GM19324 (cell line): ENCODE measurements at regions not wholly inside any gene's neighbourhood (a gene's known extent, or its start where the extent isn't known, plus 50 kb on each side); places are given as distances from the start of the nearest gene placed in this dataset.

ENCODE experiments used
- ATAC-seq: cut with Tn5 transposase; IDR thresholded peaks from one replicate; pipeline ENCODE4 v1.9.1; 2021; ENCODE audit warnings: mild to moderate bottlenecking, moderate library complexity; ENCODE audit not compliant: unreplicated experiment, low FRiP score

DNA sequence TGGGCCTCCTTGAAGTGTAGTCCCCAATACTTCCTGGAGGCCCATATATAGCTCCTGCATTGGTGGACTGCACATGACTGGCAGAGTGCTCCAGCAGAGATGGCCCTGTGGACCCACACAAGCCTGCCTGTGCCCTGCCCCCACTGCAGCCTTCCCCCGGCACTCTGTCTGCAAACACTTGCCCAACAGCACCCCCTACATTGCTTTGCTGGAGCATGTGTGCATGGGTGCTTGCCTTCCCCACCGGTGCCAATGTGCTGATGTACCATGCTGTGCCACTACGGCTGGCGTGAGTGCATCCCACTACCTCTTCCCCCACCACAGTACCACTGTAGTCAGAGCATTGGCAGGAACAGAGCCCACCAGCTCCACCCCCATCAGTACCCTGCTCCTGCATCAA is 563.6 kb upstream of the CTNND2 start:
- ATAC-seq = no peak

GRCh38 chr5:12460493-12461261 is 556.4 kb upstream of the CTNND2 start:
- no peak for ATAC-seq

- no peak for ATAC-seq
These were observed 555.1 kb upstream of the CTNND2 start for GRCh38 chr5:12459326-12459725.

- no peak for ATAC-seq
These were observed 514.8 kb upstream of the CTNND2 start for GRCh38 chr5:12419075-12419474.

- ATAC-seq = no peak
These were observed 509.3 kb upstream of the CTNND2 start for GRCh38 chr5:12413585-12413984.

GRCh38 chr5:12413075-12413474 is 508.8 kb upstream of the CTNND2 start:
- ATAC-seq = no peak

GRCh38 chr5:12399868-12400267 is 495.6 kb upstream of the CTNND2 start:
- ATAC-seq = no peak

- no peak for ATAC-seq
These were observed 488.0 kb upstream of the CTNND2 start for GRCh38 chr5:12392246-12392645.

GRCh38 chr5:12385095-12385494 is 480.8 kb upstream of the CTNND2 start:
- ATAC-seq = no peak

- ATAC-seq = no peak
These were observed 479.8 kb upstream of the CTNND2 start for GRCh38 chr5:12384005-12384404.

DNA sequence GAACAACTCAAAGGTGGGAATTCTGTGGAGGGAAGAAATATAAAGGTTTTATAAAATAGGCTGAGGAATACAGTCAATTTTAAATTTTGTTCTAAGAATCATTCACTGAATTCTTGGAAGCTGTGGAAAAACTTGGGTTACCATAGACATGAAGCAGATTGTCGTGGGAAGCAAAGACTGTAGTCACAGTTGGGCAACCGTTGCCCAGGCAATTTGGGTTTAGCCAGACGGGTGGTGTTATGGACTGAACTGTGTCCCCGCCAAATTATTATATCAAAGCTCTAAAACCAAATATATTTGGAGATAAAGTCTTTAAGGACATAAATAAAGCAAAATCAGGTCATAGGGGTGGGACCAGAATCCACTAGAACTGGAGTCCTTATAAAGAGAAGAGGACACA is 463.7 kb upstream of the CTNND2 start:
- ATAC-seq = no peak

DNA sequence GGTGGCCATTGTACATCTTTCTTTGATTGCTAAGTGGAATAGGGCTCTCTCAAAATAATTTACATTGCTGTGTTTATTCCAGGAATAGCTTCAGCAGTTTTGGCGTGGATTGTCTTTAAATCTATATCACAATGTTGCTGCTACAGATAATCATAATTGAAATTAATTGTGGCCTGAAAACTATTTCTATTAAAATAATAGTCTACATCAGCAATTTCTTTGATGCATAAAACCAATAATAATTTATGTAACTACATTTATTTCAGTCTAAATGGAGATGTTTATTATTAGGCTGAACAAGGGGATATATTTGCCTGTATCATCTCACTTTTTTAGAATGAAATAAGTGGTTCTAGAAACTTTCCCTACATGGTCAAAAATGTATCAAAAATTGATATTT is 456.0 kb upstream of the CTNND2 start:
- no peak for ATAC-seq

DNA sequence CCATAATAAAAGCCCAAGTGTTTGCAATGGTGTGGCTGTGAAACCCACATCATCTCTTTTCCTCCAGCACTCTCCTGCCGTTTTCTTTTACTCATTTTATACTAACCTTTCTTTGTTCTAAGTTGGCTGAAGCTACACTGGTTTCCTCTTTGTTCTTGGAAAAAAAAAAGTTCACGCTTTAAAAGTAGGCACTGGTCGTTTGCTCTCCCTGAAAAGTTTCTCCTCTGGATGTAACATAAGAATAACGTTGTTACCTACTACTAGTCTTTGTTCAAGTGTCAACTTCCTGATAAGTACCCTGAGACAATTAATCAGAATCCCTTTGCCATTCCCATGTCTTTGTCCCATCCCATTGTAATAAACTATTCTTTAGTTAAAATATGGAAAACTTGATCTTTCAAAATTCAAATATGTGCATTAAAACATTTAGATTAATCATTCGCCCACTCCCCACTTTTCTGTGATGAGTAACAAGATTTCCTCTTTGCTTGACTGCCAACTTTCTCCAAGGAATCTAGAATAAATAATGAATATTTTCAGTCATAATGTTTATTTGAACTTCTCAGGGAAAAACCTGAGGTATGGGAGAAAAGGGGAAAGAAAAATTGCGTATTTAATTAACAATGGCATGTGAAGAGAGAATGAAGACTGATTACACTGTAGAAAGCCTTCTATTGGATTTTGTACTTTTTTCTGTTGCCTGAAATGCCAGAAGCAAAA is 454.3 kb upstream of the CTNND2 start:
- ATAC-seq = no peak

GRCh38 chr5:12357626-12358025 is 453.4 kb upstream of the CTNND2 start:
- no peak for ATAC-seq

- ATAC-seq = no peak
These were observed 450.4 kb upstream of the CTNND2 start for GRCh38 chr5:12354686-12355085.

DNA sequence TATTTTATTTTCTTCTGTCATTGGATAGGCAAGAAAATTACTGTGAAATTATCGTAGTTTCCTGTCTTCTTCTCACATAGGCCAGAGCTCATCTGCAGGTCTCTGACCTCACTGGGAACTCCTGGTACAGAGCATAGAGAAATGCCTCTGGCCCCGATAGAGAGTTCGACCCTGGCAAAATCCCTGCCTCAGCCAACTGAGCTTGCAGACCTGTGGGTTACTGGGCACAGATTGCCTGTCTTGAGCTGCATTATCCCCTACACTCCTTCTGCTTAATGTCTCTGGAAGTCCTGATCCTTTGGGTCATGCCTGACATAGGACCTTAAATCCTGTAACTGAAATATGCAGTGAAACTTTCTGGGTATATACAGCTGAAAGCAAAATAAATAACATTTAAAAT is 439.3 kb upstream of the CTNND2 start:
- ATAC-seq = no peak

- no peak for ATAC-seq
These were observed 431.7 kb upstream of the CTNND2 start for GRCh38 chr5:12335938-12336337.

DNA sequence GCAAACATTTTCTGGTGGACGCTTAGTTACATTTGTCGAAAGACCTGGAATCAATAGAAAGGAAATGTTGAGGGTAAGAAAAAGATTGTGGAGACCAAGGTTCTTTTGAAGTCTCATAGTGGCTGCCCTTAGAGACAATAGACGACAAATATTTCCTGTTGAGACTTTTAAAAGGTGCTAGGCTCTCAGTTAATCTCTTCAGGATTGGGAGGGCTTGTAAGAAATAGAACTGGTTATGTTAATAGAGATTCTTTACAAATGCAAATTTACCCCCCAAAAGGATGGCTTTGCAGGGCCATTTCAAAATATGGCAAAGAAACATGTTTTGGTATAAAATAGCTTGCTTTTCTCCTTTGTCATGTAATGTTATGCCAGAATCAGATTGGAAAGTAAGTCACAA is 428.2 kb upstream of the CTNND2 start:
- ATAC-seq = no peak

DNA sequence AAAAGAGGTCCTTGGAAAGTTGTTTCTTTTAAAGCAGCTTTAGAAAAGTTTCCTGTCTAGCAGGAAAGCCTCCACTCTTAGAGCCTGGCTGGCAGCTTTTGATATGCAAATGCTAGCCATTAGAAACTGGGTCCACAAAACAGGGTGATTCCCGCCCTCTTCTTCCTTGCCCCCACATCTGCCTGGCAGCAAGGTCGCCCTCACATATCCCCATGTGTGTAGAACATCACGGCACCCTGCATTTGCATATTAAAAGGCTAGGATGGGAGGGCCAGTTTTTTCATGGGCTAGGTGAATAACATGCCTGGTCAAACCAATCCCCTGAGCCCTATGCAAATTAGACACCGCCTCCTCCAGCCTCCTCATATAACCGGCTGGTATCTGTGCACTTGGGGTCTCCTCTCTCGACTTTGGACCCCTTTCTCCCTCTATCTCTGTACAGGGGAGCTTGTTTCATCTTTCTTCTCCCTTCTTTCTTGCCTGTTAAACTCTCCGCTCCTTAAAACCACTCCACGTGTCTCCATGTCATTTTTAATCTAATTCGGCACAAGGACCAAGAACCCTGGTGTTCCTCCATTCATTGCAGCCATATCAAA is 426.8 kb upstream of the CTNND2 start:
- no peak for ATAC-seq

- no peak for ATAC-seq
These were observed 426.1 kb upstream of the CTNND2 start for GRCh38 chr5:12330381-12330780.

GRCh38 chr5:12323637-12324229 is 419.5 kb upstream of the CTNND2 start:
- ATAC-seq = no peak
